ENCODE measurements at regions not wholly inside any gene's neighbourhood (a gene's known extent, or its start where the extent isn't known, plus 50 kb on each side); places are given as distances from the start of the nearest gene placed in this dataset.

- DNase-seq (ENCODE audit: insufficient read length, low spot score) (no peak), FAIRE-seq (no peak)
- no peak for TF ChIP-seq POLR2A (IDR thresholded peaks at IDR 0.05; ENCODE audit: low read depth, low read length)
Measured at GRCh38 chr3:81291586-81291985, 469.9 kb downstream of the GBE1 start.

DNA sequence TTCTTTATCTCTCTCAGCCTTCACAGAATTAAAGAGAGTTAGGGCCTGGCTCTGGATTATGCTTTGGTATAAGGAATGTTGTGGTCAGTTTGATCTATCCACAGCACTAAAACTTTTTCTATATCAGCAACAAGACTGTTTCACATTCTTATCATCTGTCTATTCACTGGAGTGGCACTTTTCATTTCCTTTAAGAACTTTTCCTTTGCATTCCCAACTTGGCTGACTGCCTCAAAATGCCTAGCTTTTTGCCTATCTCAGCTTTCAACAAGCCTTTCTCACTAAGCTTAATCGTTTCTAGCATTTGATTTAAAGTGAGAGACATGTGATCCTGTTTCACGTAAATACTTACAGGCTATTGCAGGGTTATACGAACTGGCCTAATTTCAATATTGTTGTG is 471.8 kb downstream of the GBE1 start:
- DNase-seq (ENCODE audit: insufficient read length, low spot score) = no peak
- no peak for TF ChIP-seq POLR2A (IDR thresholded peaks at IDR 0.05; ENCODE audit: low read depth, low read length)
- FAIRE-seq = no peak

- DNase-seq (ENCODE audit: insufficient read length, low spot score) (no peak), FAIRE-seq (no peak)
- TF ChIP-seq POLR2A (IDR thresholded peaks at IDR 0.05; ENCODE audit: low read depth, low read length) = no peak
Measured at GRCh38 chr3:81279481-81280379, 481.7 kb downstream of the GBE1 start.

- DNase-seq (ENCODE audit: insufficient read length, low spot score) (no peak), FAIRE-seq (no peak)
- no peak for TF ChIP-seq POLR2A (IDR thresholded peaks at IDR 0.05; ENCODE audit: low read depth, low read length)
Measured at GRCh38 chr3:81277853-81278252, 483.6 kb downstream of the GBE1 start.

DNA sequence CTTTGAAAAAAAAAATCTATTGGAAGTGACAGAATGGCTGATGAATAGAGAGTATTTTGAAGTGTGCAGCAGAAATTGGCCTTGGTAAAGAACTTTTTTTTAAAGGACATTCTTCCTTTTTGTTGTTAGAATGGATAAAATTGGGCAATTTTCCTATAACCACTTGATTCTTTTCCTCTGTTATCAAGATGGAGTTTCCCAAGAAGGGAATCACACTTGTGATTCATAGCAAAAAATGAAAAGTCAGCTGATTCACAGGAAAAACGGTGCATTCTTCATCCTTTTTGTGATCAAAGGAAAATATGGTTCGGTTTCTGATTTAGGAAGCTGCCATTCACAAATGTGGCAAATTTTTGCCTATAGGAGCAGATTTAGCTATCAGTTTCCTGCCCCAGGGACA is 486.8 kb downstream of the GBE1 start:
- no peak for FAIRE-seq
- DNase-seq (ENCODE audit: insufficient read length, low spot score) = no peak

GRCh38 chr3:81270603-81271379 is 490.7 kb downstream of the GBE1 start:
- no peak for DNase-seq (ENCODE audit: insufficient read length, low spot score)
- FAIRE-seq = no peak
- TF ChIP-seq POLR2A (IDR thresholded peaks at IDR 0.05; ENCODE audit: low read depth, low read length) = no peak

More for the DNA sequence above, 486.8 kb downstream of the GBE1 start:
- TF ChIP-seq POLR2A (IDR thresholded peaks at IDR 0.05; ENCODE audit: low read depth, low read length) = no peak

GRCh38 chr3:81268526-81268925 is 492.9 kb downstream of the GBE1 start:
- TF ChIP-seq POLR2A (IDR thresholded peaks at IDR 0.05; ENCODE audit: low read depth, low read length) = no peak
- DNase-seq (ENCODE audit: insufficient read length, low spot score) (no peak), FAIRE-seq (no peak)

- DNase-seq (ENCODE audit: insufficient read length, low spot score) = no peak
- TF ChIP-seq POLR2A (IDR thresholded peaks at IDR 0.05; ENCODE audit: low read depth, low read length) = no peak
- FAIRE-seq = no peak
Measured at GRCh38 chr3:81261996-81262395, 499.4 kb downstream of the GBE1 start.

DNA sequence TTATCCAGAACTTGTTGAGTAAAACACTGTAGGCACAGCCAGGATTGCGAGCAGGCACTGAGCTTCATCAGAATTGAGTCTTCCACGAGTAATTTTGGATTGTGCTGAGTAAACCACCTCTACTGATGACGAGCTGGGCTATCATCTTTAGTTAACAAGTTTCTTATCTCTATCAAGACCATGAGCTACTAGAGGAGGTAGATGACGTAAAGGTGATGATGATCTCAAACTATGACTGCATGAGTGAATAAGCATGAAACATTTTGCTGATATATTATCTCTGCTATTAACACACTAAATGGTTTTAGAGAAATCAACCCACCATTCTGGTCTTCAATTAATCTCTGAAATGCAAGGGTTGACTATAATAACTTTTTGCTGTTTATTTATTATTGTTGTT is 506.0 kb downstream of the GBE1 start:
- FAIRE-seq = no peak
- TF ChIP-seq POLR2A (IDR thresholded peaks at IDR 0.05; ENCODE audit: low read depth, low read length) = no peak
- no peak for DNase-seq (ENCODE audit: insufficient read length, low spot score)

GRCh38 chr3:81251096-81251495 is 510.3 kb downstream of the GBE1 start:
- no peak for FAIRE-seq
- no peak for TF ChIP-seq POLR2A (IDR thresholded peaks at IDR 0.05; ENCODE audit: low read depth, low read length)
- no peak for DNase-seq (ENCODE audit: insufficient read length, low spot score)

GRCh38 chr3:81249540-81250029 is 511.9 kb downstream of the GBE1 start:
- DNase-seq (ENCODE audit: insufficient read length, low spot score) (no peak), FAIRE-seq (no peak)
- no peak for TF ChIP-seq POLR2A (IDR thresholded peaks at IDR 0.05; ENCODE audit: low read depth, low read length)

DNA sequence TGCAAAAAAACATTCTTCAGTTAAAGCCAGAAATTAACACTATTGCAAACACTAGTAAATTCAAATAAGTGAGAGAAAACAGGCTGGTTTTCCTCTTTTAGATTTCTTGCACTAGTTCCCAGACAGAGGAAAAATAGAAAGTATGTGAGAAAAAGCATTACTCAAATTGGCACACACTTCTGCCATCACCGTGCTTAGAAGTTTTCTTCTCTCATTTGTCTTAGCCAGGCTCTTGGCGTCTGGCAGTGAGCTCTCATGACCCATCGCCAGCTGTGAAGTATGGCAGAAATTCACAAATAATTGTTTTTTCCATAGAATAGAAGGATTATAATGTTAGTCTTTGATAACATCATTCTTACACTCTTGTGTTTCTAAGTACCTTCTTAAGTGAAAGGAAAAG is 515.9 kb downstream of the GBE1 start:
- DNase-seq (ENCODE audit: insufficient read length, low spot score) = no peak
- TF ChIP-seq POLR2A (IDR thresholded peaks at IDR 0.05; ENCODE audit: low read depth, low read length) = no peak
- FAIRE-seq = no peak

- DNase-seq (ENCODE audit: insufficient read length, low spot score) (no peak), FAIRE-seq (no peak)
- no peak for TF ChIP-seq POLR2A (IDR thresholded peaks at IDR 0.05; ENCODE audit: low read depth, low read length)
Measured at GRCh38 chr3:81245043-81245442, 516.4 kb downstream of the GBE1 start.

- FAIRE-seq = no peak
- DNase-seq (ENCODE audit: insufficient read length, low spot score) = no peak
- no peak for TF ChIP-seq POLR2A (IDR thresholded peaks at IDR 0.05; ENCODE audit: low read depth, low read length)
Measured at GRCh38 chr3:81244231-81244630, 517.2 kb downstream of the GBE1 start.

Measured in H54 (cell line).